ENCODE measurements at regions not wholly inside any gene's neighbourhood (a gene's known extent, or its start where the extent isn't known, plus 50 kb on each side); places are given as distances from the start of the nearest gene placed in this dataset.
"Not testable (repeated sequence)": the region's sequence is repeated elsewhere in the genome, so short reads cannot be mapped to it uniquely, and the experiment has no call there.

DNA sequence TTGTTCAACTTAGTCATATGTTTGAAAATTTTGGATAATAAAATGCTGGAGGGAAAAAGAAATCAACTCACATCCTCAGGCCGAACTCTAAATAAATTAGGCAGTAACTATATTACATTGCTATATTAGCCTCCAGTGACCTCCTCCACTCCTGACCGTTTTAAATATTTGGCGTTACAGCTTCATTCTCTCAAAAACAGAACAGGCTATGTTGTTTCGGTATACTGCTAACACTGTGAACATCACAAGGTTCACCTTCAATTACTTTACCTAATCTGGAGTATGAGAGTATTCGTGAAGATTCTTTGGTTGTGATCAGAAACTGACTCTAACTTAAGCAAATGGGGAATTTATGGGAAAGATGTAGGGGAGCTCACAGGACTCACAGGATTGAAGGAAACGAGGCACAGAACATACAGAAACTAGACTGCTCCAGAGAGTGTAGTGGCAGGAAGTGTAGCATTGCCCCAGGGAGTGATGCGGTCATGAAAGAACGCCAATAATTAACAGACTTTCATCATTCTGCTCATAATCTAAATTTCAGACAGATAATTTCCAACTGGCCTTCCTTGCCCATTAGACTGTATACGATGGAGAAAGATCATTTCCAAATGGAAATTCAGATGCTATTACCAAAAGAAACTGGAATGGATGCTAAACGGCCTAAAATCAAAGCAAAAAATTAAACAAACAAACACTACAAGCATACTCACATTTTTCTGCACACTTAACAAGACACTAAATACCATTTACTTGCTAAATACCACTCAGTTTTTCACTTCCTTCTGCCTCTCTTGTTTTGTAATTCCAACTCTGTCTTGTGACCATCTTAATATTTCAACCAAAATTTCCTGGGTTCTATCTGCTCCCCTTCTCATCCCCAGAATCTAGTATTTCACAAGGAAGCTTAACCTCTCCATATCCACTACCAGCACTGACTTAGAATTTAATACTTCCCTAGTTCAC, 110.1 kb upstream of the LPAR1 start:
- DNase-seq: no peak

GRCh38 chr9:111147041-111147440, 108.8 kb upstream of the LPAR1 start:
- DNase-seq: no peak

GRCh38 chr9:111144741-111145140, 106.5 kb upstream of the LPAR1 start:
- no peak for DNase-seq

DNA sequence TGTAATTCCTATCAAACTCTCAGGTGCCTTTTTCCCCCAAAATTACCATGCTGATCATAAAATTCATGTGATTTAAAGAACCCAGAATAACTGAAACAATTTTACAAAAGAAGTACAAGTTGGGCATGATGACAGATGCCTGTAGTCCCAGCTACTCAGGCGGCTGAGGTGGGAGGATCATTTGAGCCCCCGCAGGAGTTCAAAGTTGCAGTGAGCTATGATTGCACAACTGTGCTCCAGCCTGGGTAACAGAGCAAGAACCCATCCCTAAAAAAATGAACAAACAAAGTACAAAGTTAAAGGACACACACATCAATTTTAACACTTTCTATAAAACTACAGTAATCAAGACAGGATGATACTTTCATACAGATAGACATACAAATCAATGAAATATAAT, 97.9 kb upstream of the LPAR1 start:
- DNase-seq: no peak

GRCh38 chr9:111131211-111131610, 92.9 kb upstream of the LPAR1 start:
- DNase-seq: no peak

- no peak for DNase-seq
Observed at GRCh38 chr9:111120526-111120925, 82.3 kb upstream of the LPAR1 start.

GRCh38 chr9:111118256-111118948, 80.1 kb upstream of the LPAR1 start:
- no peak for DNase-seq

GRCh38 chr9:111114486-111114885, 76.2 kb upstream of the LPAR1 start:
- no peak for DNase-seq

DNA sequence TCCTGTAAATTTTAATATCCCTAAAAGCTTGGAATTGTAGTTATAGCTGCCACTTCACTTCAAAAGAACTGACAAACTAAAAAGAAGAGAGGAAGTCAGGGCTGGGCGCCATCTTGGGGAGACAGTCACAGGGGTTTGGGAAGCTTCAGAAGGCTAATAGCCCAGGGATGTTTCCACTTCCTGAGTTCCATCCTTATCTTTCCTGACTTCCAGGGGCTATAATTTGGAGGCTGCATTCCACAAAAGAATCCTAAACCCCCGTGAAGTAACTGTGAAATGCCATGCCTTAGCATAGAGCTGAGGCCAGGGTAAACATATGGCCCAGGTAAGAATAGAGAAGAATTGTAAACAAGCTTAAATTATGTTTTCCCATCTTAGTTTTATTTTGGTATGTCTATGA, 75.4 kb upstream of the LPAR1 start:
- no peak for DNase-seq

DNA sequence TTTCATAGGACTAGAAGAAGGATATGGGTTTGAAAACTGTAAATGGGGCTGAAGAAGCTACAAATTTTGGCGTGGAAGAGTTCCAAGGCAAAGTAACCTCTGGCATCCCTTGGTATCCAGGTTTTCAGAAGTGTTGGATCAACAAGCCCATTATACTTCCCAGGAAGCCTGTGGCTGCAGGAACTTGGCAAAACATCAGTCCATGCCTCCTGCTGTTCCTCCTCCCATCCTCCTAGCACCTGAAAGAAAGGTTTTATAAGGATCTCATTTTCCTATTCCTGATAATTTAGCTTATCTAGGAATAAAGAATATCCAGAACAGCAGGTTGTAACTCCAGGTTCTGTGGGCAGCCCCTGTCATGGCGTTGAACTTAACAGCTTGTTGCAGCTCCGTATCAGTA, 72.5 kb upstream of the LPAR1 start:
- no peak for DNase-seq

DNA sequence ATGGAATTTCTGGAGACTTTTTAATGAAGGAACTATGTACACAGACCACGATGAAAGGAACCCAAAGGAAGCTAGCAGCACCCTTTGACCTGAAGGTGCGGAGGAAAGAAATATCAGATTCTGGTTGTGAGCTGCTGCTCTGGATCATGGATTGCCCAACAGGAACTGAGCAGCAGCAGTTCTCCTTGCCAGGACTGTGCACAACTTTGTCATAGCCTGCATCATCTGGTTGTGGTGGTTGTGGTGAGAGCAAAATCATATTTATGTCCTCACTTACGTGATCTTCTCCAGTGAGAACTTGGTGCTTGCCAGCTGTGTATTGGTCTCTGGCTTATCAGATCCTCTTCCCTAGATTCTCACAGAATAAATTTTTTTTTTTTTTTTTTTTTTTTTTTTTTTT, 70.7 kb upstream of the LPAR1 start:
- DNase-seq: no peak

GRCh38 chr9:111107141-111107540, 68.9 kb upstream of the LPAR1 start:
- DNase-seq: no peak

DNA sequence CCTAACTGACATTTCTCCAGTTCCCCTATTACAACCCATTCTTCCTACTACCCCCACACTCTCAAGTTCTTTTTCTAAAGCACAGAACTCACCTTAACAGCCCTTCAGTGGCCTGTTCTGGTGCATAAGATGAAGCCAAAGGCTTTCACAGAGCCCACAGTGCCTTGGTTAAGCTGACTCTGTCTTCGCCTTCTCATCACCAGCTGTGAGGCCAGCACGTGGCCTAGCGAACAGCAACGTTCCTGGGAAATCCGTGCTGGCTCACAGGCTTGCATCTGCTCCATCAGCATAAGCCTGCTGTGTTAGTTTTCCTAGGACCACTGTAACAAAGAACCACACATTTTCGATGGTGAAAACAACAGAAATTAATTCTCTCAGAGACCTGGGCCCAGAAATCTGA, 67.9 kb upstream of the LPAR1 start:
- DNase-seq: no peak

- no peak for DNase-seq
Observed at GRCh38 chr9:111102793-111103464, 64.7 kb upstream of the LPAR1 start.

DNA sequence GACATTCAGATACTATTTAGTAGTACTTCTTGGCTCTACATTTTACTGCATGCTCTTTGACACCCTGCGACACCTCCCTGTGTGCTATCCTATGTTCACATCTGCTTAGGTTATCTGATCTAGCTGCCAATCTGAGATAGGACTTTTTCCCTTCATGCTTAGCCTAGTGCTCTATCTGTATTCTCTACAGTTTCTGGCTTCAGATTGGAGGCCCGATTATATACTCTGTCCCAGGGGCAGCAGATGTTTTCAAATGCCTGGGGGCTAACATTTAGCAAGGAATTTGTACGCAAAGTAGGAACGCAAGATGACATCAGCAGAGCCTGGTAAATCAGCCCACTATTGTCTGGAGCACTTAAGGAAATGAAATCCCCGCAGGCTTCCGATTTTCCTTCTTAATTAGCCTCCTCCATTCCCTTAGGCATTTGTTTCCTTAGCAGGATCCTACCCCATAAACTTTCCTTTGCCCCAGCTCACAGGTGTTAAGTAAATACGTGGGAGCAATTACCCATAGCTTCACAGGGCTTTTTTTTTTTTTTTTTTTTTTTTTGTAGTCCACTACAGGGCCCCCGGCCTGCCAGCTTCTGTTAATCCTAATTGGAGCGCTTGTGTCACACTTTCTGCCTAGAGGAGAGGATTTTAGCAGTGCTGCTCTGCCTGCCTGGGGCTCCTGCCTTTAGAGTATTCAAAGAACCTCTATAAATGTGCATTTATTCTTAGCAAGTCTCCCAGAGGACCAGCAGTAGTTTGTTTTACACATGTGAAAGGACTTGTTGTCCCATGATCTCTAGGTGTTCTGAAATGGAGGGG, 61.1 kb upstream of the LPAR1 start:
- peak; percentile 31 for DNase-seq

DNA sequence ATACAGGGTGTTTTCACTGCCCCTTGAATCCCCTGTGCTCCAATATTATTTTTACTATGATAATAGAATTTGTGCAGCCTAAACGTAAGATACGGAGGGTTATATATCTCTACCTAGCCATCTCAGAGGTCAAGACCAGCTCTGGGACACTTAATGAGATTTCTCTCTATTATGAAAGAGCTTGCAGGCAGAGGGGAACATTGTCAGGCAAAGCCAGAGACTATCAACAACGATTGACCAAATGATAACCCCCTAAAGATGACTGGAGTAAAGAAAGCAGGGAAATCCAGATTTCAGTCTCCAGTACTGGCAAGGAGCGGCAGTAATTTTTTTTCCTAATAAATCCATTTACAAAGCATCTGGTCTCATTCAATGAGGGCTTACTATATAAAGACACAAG, 59.8 kb upstream of the LPAR1 start:
- DNase-seq: no peak

DNA sequence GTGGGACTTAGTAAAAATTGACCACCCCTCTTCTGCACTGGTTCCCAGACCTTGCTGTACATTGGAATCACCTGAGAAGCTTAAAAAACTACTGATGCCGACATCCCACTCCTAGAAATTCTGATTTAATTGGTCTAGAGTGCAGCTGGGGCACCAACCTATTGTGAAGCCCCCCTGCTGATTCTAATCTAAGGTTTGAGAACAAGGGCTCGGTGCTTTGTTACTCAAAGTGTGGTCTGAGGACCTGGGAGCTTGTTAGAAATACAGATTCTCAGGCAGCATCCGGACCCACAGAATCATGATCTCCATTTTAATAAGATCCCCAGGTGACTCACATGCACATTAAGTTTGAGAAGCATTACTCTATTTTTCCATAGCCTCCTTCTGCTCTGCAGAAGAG, 57.8 kb upstream of the LPAR1 start:
- DNase-seq: peak; percentile 10

GRCh38 chr9:111095441-111095840, 57.2 kb upstream of the LPAR1 start:
- DNase-seq: peak; percentile 18

DNA sequence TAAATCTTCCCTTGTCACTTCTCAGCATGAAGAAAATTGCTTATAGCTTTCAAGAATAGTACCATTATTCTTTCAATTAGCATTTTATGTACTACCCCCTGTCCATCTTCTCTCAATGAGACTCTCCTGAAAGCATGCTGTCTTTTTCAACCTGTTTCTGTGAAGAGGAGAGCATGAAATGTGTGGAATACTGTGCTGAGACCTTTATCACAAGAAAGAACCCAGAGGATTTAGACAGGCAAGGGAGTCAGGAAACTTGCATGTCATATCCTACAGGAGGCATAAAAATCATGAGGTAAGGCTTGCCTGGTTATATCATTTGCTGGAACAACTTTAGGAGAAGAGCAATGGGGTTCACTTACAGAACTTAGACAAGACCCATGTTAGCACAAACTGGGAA, 56.7 kb upstream of the LPAR1 start:
- DNase-seq: peak; percentile 5

DNA sequence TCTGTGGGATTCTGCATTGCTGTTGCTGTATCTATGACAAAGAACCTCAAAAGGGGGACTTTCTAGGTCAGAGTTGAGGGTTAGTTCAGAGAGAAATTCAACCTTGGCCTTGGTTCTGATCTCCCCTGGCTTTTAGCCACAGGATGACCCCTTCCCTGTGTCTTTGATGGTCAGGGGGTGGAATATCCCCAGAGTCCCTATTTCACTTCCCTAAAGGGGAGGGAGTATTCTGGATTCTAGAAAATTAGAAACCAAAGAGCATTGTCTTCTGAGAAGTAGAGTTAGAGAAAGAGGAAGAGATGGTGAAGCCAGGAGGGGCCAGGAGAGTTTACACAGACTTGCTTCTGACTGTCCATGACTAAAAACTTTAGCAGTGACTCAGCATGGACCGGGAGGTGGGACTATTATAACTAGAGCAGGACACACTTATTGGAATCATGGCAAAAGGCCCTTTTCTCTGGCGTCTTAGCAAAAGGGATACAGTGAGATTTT, 56.2 kb upstream of the LPAR1 start:
- peak; percentile 4 for DNase-seq

GRCh38 chr9:111092167-111092566, 53.9 kb upstream of the LPAR1 start:
- DNase-seq: not testable (repeated sequence)
